Smooth muscle cell (in vitro differentiated cells): ENCODE measurements at regions not wholly inside any gene's neighbourhood (a gene's known extent, or its start where the extent isn't known, plus 50 kb on each side); places are given as distances from the start of the nearest gene placed in this dataset.
"Not testable (repeated sequence)": the region's sequence is repeated elsewhere in the genome, so short reads cannot be mapped to it uniquely, and the experiment has no call there.

ENCODE experiments used
- DNase-seq: peaks from one replicate; lab custom pipeline; 2025; ENCODE audit not compliant: unreplicated experiment; lab: John Stamatoyannopoulos, UW
- H2AFZ ChIP-seq: fragments of 200-600 bp; sonication (generic); 2 replicates; pipeline ENCODE4 v1.6.0; 2016; ENCODE audit warnings: antibody characterized with exemption, low read depth, mild to moderate bottlenecking
- H3F3A ChIP-seq: fragments of 200-600 bp; sonication (generic); 2 replicates; pipeline ENCODE4 v1.6.0; 2017; ENCODE audit warnings: antibody characterized with exemption, low read depth
- H3K27ac ChIP-seq: fragments of 200-600 bp; sonication (generic); 2 replicates; pipeline ENCODE4 v1.5.1; 2016; ENCODE audit warnings: low read depth, mild to moderate bottlenecking
- H3K27me3 ChIP-seq: fragments of 200-600 bp; sonication (generic); 2 replicates; pipeline ENCODE4 v1.6.1; 2016; ENCODE audit warnings: low read depth, mild to moderate bottlenecking
- H3K36me3 ChIP-seq: fragments of 200-600 bp; sonication (generic); 2 replicates; pipeline ENCODE4 v1.5.1; 2016; ENCODE audit warnings: low read depth
- H3K4me1 ChIP-seq: fragments of 200-600 bp; sonication (generic); 2 replicates; pipeline ENCODE4 v1.5.1; 2016; ENCODE audit warnings: low read depth
- H3K4me2 ChIP-seq: fragments of 200-600 bp; sonication (generic); 2 replicates; pipeline ENCODE4 v1.6.0; 2016; ENCODE audit warnings: mild to moderate bottlenecking
- H3K4me3 ChIP-seq: fragments of 200-600 bp; sonication (generic); 2 replicates; pipeline ENCODE4 v1.5.1; 2016; ENCODE audit warnings: mild to moderate bottlenecking
- H3K79me2 ChIP-seq: fragments of 200-600 bp; sonication (generic); 2 replicates; pipeline ENCODE4 v1.6.0; 2016; ENCODE audit warnings: low read depth, mild to moderate bottlenecking
- H3K9ac ChIP-seq: fragments of 200-600 bp; sonication (generic); 2 replicates; pipeline ENCODE4 v1.6.0; 2016; ENCODE audit warnings: low read depth
- H3K9me3 ChIP-seq: fragments of 200-600 bp; sonication (generic); replicated peaks from 2 replicates; pipeline ENCODE4 v1.5.1; 2016; ENCODE audit warnings: low read depth
- H4K20me1 ChIP-seq: fragments of 200-600 bp; sonication (generic); 2 replicates; pipeline ENCODE4 v1.6.0; 2016; ENCODE audit warnings: low read depth
- WGBS: methylation state at CpG from one replicate; pipeline ENCODE4 v1.1.7; 2016; ENCODE audit warnings: low lambda C conversion rate; 5-methylcytosine and 5-hydroxymethylcytosine counted together
- TF ChIP-seq, protein P1 (sequence below): fragments of 200-600 bp; sonication (generic); IDR thresholded peaks from 2 replicates; pipeline ENCODE4 v1.5.1; 2017; ENCODE audit warnings: borderline replicate concordance, mild to moderate bottlenecking, antibody characterized with exemption; ENCODE audit not compliant: insufficient read depth, poor library complexity, severe bottlenecking

DNA sequence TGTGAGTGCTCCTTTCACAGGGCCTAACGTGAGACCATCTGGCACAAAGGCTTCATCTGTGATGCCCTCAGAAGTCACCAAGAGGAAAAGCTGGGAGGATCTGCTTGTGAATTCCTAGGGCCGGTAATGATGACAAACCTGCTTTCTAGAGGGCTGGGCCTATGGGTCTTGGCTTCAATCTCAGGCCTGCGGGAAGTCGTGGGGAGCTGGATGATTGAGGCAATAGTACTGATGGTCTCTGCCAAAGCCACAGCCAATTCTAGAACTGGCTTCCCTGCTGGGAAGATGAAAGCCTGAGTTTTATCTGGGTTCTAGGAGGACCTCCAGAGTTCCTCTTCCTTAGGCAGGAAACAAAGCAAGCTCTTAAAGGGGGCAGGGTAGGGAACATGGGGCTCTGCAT lies 102.7 kb downstream of the TMEM215 start:
- Histone ChIP-seq H3K27ac (no peak overlapping the region), H3F3A (no peaks in the 10 kb centered on the region), H3K9ac (no peak overlapping the region), H4K20me1 (no peaks in the 10 kb centered on the region), H3K4me2 (no peak overlapping the region), H3K27me3 (no peaks in the 10 kb centered on the region), H2AFZ (no peak overlapping the region), H3K36me3 (no peaks in the 10 kb centered on the region), H3K4me1 (no peaks in the 10 kb centered on the region), H3K79me2 (no peaks in the 10 kb centered on the region), H3K9me3 (no peaks in the 10 kb centered on the region), H3K4me3 (no peak overlapping the region)
- 91% methylated on average over 4 of the region's 4 CpGs for WGBS
- TF ChIP-seq, protein P1, sequence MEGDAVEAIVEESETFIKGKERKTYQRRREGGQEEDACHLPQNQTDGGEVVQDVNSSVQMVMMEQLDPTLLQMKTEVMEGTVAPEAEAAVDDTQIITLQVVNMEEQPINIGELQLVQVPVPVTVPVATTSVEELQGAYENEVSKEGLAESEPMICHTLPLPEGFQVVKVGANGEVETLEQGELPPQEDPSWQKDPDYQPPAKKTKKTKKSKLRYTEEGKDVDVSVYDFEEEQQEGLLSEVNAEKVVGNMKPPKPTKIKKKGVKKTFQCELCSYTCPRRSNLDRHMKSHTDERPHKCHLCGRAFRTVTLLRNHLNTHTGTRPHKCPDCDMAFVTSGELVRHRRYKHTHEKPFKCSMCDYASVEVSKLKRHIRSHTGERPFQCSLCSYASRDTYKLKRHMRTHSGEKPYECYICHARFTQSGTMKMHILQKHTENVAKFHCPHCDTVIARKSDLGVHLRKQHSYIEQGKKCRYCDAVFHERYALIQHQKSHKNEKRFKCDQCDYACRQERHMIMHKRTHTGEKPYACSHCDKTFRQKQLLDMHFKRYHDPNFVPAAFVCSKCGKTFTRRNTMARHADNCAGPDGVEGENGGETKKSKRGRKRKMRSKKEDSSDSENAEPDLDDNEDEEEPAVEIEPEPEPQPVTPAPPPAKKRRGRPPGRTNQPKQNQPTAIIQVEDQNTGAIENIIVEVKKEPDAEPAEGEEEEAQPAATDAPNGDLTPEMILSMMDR = no peak
- DNase-seq = no peak

- H3F3A ChIP-seq, H4K20me1 ChIP-seq, H3K27me3 ChIP-seq, H3K4me2 ChIP-seq, H3K9me3 ChIP-seq, H3K4me1 ChIP-seq, H3K27ac ChIP-seq, H2AFZ ChIP-seq, H3K36me3 ChIP-seq, H3K9ac ChIP-seq, H3K4me3 ChIP-seq, DNase-seq, H3K79me2 ChIP-seq: not testable (repeated sequence)
- WGBS = 50% methylated on average over 3 of the region's 3 CpGs
Observed at GRCh38 chr9:32894485-32894884, 106.9 kb downstream of the APTX start.

GRCh38 chr9:32899181-32899580 lies 102.2 kb downstream of the APTX start:
- peaks cover 4% of the 10 kb centered on the region for H3F3A ChIP-seq
- peak overlapping the region; percentile 23 for H2AFZ ChIP-seq
- 42% methylated on average over 1 of the region's 1 CpG for WGBS
- H3K9me3 ChIP-seq = no peaks in the 10 kb centered on the region
- no peaks in the 10 kb centered on the region for H4K20me1 ChIP-seq
- peak overlapping the region; percentile 32 for H3K4me2 ChIP-seq
- H3K4me3 ChIP-seq = no peak overlapping the region
- H3K36me3 ChIP-seq = no peaks in the 10 kb centered on the region
- DNase-seq = no peak
- TF ChIP-seq, protein P1 = no peak
- H3K9ac ChIP-seq = no peak overlapping the region
- peak overlapping the region; percentile 62 for H3K27ac ChIP-seq
- H3K4me1 ChIP-seq = no peaks in the 10 kb centered on the region
- no peaks in the 10 kb centered on the region for H3K79me2 ChIP-seq
- H3K27me3 ChIP-seq = no peaks in the 10 kb centered on the region

DNA sequence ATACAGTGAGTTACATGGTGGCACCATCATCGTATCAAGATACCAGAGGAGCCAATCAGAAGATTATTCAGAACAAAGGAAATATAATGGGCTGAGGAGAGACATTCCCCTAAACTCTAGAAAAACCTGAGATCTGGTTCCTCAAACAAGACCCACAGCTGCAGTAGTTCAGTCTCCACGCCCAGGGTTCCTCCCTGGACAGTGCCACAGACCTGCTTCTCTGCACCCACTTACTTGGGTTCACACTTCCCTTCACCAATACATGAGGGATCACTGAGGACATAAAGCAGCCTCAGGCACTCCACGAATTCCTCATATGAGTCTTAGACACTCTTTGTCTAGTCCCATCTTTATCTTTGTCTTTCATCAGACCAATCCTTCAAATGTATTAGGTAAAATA lies 101.7 kb downstream of the APTX start:
- H4K20me1 ChIP-seq = no peaks in the 10 kb centered on the region
- peak overlapping the region; percentile 32 for H3K4me2 ChIP-seq
- no peak for DNase-seq
- H3K27me3 ChIP-seq = no peaks in the 10 kb centered on the region
- peak overlapping the region; percentile 62 for H3K27ac ChIP-seq
- H3K4me1 ChIP-seq = no peaks in the 10 kb centered on the region
- no peak overlapping the region for H3K4me3 ChIP-seq
- no peak overlapping the region for H3K9ac ChIP-seq
- H3K9me3 ChIP-seq = no peaks in the 10 kb centered on the region
- no peak overlapping the region for H2AFZ ChIP-seq
- TF ChIP-seq, protein P1 = no peak
- no peaks in the 10 kb centered on the region for H3K36me3 ChIP-seq
- peaks cover 4% of the 10 kb centered on the region for H3F3A ChIP-seq
- WGBS = 88% methylated on average over 3 of the region's 3 CpGs
- no peaks in the 10 kb centered on the region for H3K79me2 ChIP-seq
